Lung (tissue), 11 donors: ENCODE measurements at regions not wholly inside any gene's neighbourhood (a gene's known extent, or its start where the extent isn't known, plus 50 kb on each side); places are given as distances from the start of the nearest gene placed in this dataset.

Experiments
- ATAC-seq: fragments of 200-7000 bp; cut with Tn5 transposase; one replicate; pipeline ENCODE4 v1.9.1; 2020; ENCODE audit warnings: moderate number of reproducible peaks; ENCODE audit not compliant: insufficient read depth, low FRiP score
- DNase-seq, 3 donors: peaks; one replicate each; pipeline ENCODE4 v3.0.0-alpha.2; 2013 to 2017
- H3K27ac ChIP-seq, 2 donors: one replicate each; pipeline ENCODE4 v1.5.1; 2013; ENCODE audit warnings: mild to moderate bottlenecking in 2 of 2, moderate library complexity in 2 of 2, control low read depth in 1 of 2, inconsistent platforms in 1 of 2, low read depth in 1 of 2, low read length in 1 of 2
- H3K27me3 ChIP-seq, 3 donors: one replicate each; pipeline ENCODE4 v1.5.1; 2013; ENCODE audit warnings: low read length in 2 of 3; ENCODE audit not compliant: control insufficient read depth in 3 of 3, insufficient read depth in 3 of 3
- H3K36me3 ChIP-seq, 4 donors: one replicate each; pipeline ENCODE4 v1.5.1; 2013; ENCODE audit warnings: low read length in 4 of 4, mild to moderate bottlenecking in 1 of 4, moderate library complexity in 1 of 4; ENCODE audit not compliant: control insufficient read depth in 4 of 4, insufficient read depth in 4 of 4
- H3K4me1 ChIP-seq, 5 donors: one replicate each; pipeline ENCODE4 v1.5.1; 2013; ENCODE audit warnings: low read length in 5 of 5, mild to moderate bottlenecking in 2 of 5, moderate library complexity in 1 of 5; ENCODE audit not compliant: control insufficient read depth in 5 of 5, insufficient read depth in 5 of 5
- H3K4me3 ChIP-seq: one replicate; pipeline ENCODE4 v1.5.1; 2013; ENCODE audit warnings: mild to moderate bottlenecking, control low read depth, moderate library complexity
- H3K9ac ChIP-seq, 2 donors: one replicate each; pipeline ENCODE4 v1.5.1; 2013; ENCODE audit warnings: low read length in 2 of 2, control low read depth in 1 of 2; ENCODE audit not compliant: insufficient read depth in 1 of 2
- H3K9me3 ChIP-seq, 4 donors: one replicate each; pipeline ENCODE4 v1.5.1; 2013; ENCODE audit warnings: low read length in 3 of 4, mild to moderate bottlenecking in 1 of 4, moderate library complexity in 1 of 4; ENCODE audit not compliant: control insufficient read depth in 4 of 4, insufficient read depth in 3 of 4
- CTCF ChIP-seq: IDR thresholded peaks from 2 replicates; pipeline ENCODE4 v1.5.1; 2012; ENCODE audit warnings: mild to moderate bottlenecking; ENCODE audit errors: control extremely low read depth, extremely low read depth
- WGBS, 2 donors: extraction: QIAGEN DNeasy Blood & Tissue Kit; methylation state at CpG; one replicate each; pipeline ENCODE4 v1.1.7; 2013; 5-methylcytosine and 5-hydroxymethylcytosine counted together
- donor health status: control.
- donor health status: control.
- donor health status: Bipolar disorder and iron deficiency.
- donor health status: healthy.
- donor health status: DM: yes; HTN: yes; CAD: no.

- 59 to 60% methylated on average over 6 of the region's 6 CpGs for WGBS, 2 donors
- Histone ChIP-seq H3K27ac (no peak overlapping the region), H3K9ac (no peak overlapping the region), H3K4me3 (no peak overlapping the region), H3K4me1 (no peaks in the 10 kb centered on the region), H3K36me3 (no peaks in the 10 kb centered on the region), H3K9me3 (peaks cover 0 to 5% (median 0%) of the 10 kb centered on the region in 4 donors), H3K27me3 (no peaks in the 10 kb centered on the region)
- TF ChIP-seq CTCF: no peak
- no peak for DNase-seq
- ATAC-seq: no peak
Measured at GRCh38 chr6:164168595-164168994, 754.1 kb downstream of the QKI start.

GRCh38 chr6:164167873-164168405, 753.4 kb downstream of the QKI start:
- no peak overlapping the region for H3K27ac ChIP-seq
- no peaks in the 10 kb centered on the region for H3K4me1 ChIP-seq
- peaks cover 0 to 5% (median 0%) of the 10 kb centered on the region in 4 donors for H3K9me3 ChIP-seq
- H3K4me3 ChIP-seq: no peak overlapping the region
- no peaks in the 10 kb centered on the region for H3K27me3 ChIP-seq
- no peak overlapping the region for H3K9ac ChIP-seq
- H3K36me3 ChIP-seq: no peaks in the 10 kb centered on the region
- DNase-seq: no peak
- TF ChIP-seq CTCF: no peak
- ATAC-seq: no peak
- WGBS, 2 donors: 87 to 92% methylated on average over 8 of the region's 8 CpGs

- no peak for ATAC-seq
- no peak for TF ChIP-seq CTCF
- peaks cover 0 to 5% (median 0%) of the 10 kb centered on the region in 4 donors for H3K9me3 ChIP-seq
- H3K36me3 ChIP-seq: no peaks in the 10 kb centered on the region
- H3K27me3 ChIP-seq: no peaks in the 10 kb centered on the region
- no peak for DNase-seq
- H3K27ac ChIP-seq: no peak overlapping the region
- 94% methylated on average over 5 of the region's 5 CpGs for WGBS, 2 donors
- no peak overlapping the region for H3K9ac ChIP-seq
- H3K4me3 ChIP-seq: no peak overlapping the region
- H3K4me1 ChIP-seq: no peaks in the 10 kb centered on the region
Measured at GRCh38 chr6:164166996-164167395, 752.5 kb downstream of the QKI start.

- Histone ChIP-seq H3K27me3 (no peaks in the 10 kb centered on the region), H3K9me3 (peaks cover 0 to 5% (median 0%) of the 10 kb centered on the region in 4 donors), H3K36me3 (no peaks in the 10 kb centered on the region), H3K4me1 (no peaks in the 10 kb centered on the region), H3K4me3 (no peak overlapping the region), H3K27ac (no peak overlapping the region), H3K9ac (no peak overlapping the region)
- DNase-seq (no peak), ATAC-seq (no peak)
- no peak for TF ChIP-seq CTCF
- WGBS, 2 donors: 80 to 91% methylated on average over 7 of the region's 7 CpGs
Measured at GRCh38 chr6:164166515-164166914, 752.0 kb downstream of the QKI start.
